DND-41 (cell line): ENCODE measurements at regions not wholly inside any gene's neighbourhood (a gene's known extent, or its start where the extent isn't known, plus 50 kb on each side); places are given as distances from the start of the nearest gene placed in this dataset.

Experiments
- ATAC-seq: fragments of 200-7000 bp; cut with Tn5 transposase; 3 replicates; pipeline ENCODE4 v1.9.1; 2021; ENCODE audit warnings: low read depth; ENCODE audit not compliant: insufficient read depth
- DNase-seq: peaks from one replicate; pipeline ENCODE4 v3.0.0-alpha.2; 2020
- H2AFZ ChIP-seq: 2 replicates; pipeline ENCODE4 v1.6.0; 2012; ENCODE audit warnings: low read depth, low read length
- H3K27ac ChIP-seq: 2 replicates; pipeline ENCODE4 v1.5.1; 2012; ENCODE audit warnings: low read length, inconsistent platforms
- H3K27me3 ChIP-seq: fragments of 200-600 bp; sonication (generic); 2 replicates; pipeline ENCODE4 v1.6.0; 2012; ENCODE audit warnings: low read length, mild to moderate bottlenecking, inconsistent platforms; ENCODE audit not compliant: insufficient read depth, poor library complexity
- H3K36me3 ChIP-seq: 2 replicates; pipeline ENCODE4 v1.5.1; 2012; ENCODE audit warnings: low read length, inconsistent platforms; ENCODE audit not compliant: insufficient read depth
- H3K4me1 ChIP-seq: 2 replicates; pipeline ENCODE4 v1.5.1; 2012; ENCODE audit warnings: mild to moderate bottlenecking, low read length; ENCODE audit not compliant: insufficient read depth
- H3K4me2 ChIP-seq: 2 replicates; pipeline ENCODE4 v1.6.0; 2012; ENCODE audit warnings: mild to moderate bottlenecking, moderate library complexity, low read length, inconsistent platforms; ENCODE audit not compliant: insufficient read depth
- H3K4me3 ChIP-seq, 2 experiments: fragments of 200-600 bp in 1 of 2; shearing (Covaris generic) in 1 of 2; 2 replicates each; pipeline ENCODE4 v1.5.1; 2012 to 2016; ENCODE audit warnings: inconsistent platforms in 2 of 2, low read length in 2 of 2, mild to moderate bottlenecking in 2 of 2, low read depth in 1 of 2, moderate library complexity in 1 of 2
- H3K79me2 ChIP-seq: 2 replicates; pipeline ENCODE4 v1.6.0; 2012; ENCODE audit warnings: low read length, inconsistent platforms; ENCODE audit not compliant: insufficient read depth
- H3K9ac ChIP-seq: 2 replicates; pipeline ENCODE4 v1.6.0; 2012; ENCODE audit warnings: low read depth, mild to moderate bottlenecking, inconsistent platforms, low read length, moderate library complexity
- H3K9me3 ChIP-seq: 2 replicates; pipeline ENCODE4 v1.5.1; 2012; ENCODE audit warnings: low read length, moderate library complexity, mild to moderate bottlenecking, inconsistent platforms; ENCODE audit not compliant: insufficient read depth, severe bottlenecking
- H4K20me1 ChIP-seq: 2 replicates; pipeline ENCODE4 v1.6.0; 2012; ENCODE audit warnings: low read length; ENCODE audit not compliant: insufficient read depth
- EZH2 ChIP-seq: IDR thresholded peaks from 3 replicates; pipeline ENCODE4 v1.6.1; 2012; ENCODE audit warnings: borderline replicate concordance, low read depth, mild to moderate bottlenecking, moderate library complexity, low read length, inconsistent platforms; ENCODE audit not compliant: severe bottlenecking
- TF ChIP-seq, protein P1 (sequence below): IDR thresholded peaks from 2 replicates; pipeline ENCODE4 v1.5.1; 2012; ENCODE audit warnings: borderline replicate concordance, low read length, moderate library complexity, mild to moderate bottlenecking; ENCODE audit not compliant: poor library complexity, severe bottlenecking; ENCODE audit errors: extremely low read depth

DNA sequence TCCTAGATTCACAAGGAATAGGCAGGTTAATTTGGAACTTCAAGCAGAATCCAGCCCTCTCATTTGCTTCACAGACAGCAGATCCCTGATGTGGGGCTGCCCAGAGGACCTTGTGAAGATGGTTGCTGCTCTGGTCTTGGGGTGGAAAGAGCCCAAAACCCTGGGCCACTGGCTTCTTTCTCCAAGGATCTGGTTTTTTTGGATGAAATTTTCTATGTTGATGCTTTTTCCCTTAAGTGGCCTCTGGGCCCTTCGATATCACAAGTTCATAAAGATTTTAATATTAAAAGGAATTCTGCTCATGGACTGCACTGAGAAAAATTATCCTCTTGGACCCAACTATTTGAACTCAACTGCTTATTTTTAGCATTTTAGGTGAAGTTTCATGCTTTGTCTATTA lies 421.1 kb downstream of the KLF5 start:
- Histone ChIP-seq H3K9ac (no peak overlapping the region), H2AFZ (no peak overlapping the region), H3K4me1 (no peaks in the 10 kb centered on the region), H3K79me2 (no peaks in the 10 kb centered on the region), H3K27me3 (no peaks in the 10 kb centered on the region), H3K9me3 (no peaks in the 10 kb centered on the region), H3K4me2 (no peak overlapping the region), H3K4me3 (no peak overlapping the region), H3K36me3 (no peaks in the 10 kb centered on the region), H3K27ac (no peak overlapping the region), H4K20me1 (no peaks in the 10 kb centered on the region)
- no peak for TF ChIP-seq EZH2
- TF ChIP-seq, protein P1, sequence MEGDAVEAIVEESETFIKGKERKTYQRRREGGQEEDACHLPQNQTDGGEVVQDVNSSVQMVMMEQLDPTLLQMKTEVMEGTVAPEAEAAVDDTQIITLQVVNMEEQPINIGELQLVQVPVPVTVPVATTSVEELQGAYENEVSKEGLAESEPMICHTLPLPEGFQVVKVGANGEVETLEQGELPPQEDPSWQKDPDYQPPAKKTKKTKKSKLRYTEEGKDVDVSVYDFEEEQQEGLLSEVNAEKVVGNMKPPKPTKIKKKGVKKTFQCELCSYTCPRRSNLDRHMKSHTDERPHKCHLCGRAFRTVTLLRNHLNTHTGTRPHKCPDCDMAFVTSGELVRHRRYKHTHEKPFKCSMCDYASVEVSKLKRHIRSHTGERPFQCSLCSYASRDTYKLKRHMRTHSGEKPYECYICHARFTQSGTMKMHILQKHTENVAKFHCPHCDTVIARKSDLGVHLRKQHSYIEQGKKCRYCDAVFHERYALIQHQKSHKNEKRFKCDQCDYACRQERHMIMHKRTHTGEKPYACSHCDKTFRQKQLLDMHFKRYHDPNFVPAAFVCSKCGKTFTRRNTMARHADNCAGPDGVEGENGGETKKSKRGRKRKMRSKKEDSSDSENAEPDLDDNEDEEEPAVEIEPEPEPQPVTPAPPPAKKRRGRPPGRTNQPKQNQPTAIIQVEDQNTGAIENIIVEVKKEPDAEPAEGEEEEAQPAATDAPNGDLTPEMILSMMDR, result no peak
- DNase-seq (no peak), ATAC-seq (no peak)

GRCh38 chr13:73479351-73479750 lies 420.5 kb downstream of the KLF5 start:
- no peaks in the 10 kb centered on the region for H3K79me2 ChIP-seq
- TF ChIP-seq, protein P1, result no peak
- TF ChIP-seq EZH2, result no peak
- H2AFZ ChIP-seq, result no peak overlapping the region
- H3K9ac ChIP-seq, result no peak overlapping the region
- DNase-seq (no peak), ATAC-seq (no peak)
- H3K27me3 ChIP-seq, result no peaks in the 10 kb centered on the region
- no peaks in the 10 kb centered on the region for H3K9me3 ChIP-seq
- no peaks in the 10 kb centered on the region for H3K4me1 ChIP-seq
- no peaks in the 10 kb centered on the region for H4K20me1 ChIP-seq
- H3K4me2 ChIP-seq, result no peak overlapping the region
- no peak overlapping the region for H3K4me3 ChIP-seq
- no peaks in the 10 kb centered on the region for H3K36me3 ChIP-seq
- no peak overlapping the region for H3K27ac ChIP-seq

DNA sequence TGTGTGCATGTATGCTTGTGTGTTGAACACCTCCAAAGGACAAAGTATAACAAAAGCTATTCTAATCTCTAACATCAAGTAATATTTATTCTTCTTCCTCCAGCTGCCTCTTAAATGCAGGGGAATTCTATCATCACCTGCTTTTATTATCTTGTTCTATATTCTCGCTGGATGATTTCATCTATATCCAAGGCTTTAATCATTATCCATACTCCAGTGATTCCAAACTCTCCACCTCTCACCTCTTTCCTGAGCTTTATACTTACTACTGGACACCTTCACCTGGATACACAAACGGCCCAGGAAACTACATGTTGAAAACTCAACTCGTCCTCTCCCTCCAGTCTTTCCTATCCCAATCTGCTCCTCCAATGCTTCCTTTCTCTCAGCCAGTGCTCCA lies 418.6 kb downstream of the KLF5 start:
- Histone ChIP-seq H3K4me3 (no peak overlapping the region), H4K20me1 (no peaks in the 10 kb centered on the region), H3K4me2 (no peak overlapping the region), H3K9me3 (no peaks in the 10 kb centered on the region), H3K9ac (no peak overlapping the region), H3K27me3 (no peaks in the 10 kb centered on the region), H3K4me1 (no peaks in the 10 kb centered on the region), H3K79me2 (no peaks in the 10 kb centered on the region), H3K36me3 (no peaks in the 10 kb centered on the region), H2AFZ (no peak overlapping the region), H3K27ac (no peak overlapping the region)
- TF ChIP-seq, protein P1, result no peak
- no peak for DNase-seq
- no peak for ATAC-seq

DNA sequence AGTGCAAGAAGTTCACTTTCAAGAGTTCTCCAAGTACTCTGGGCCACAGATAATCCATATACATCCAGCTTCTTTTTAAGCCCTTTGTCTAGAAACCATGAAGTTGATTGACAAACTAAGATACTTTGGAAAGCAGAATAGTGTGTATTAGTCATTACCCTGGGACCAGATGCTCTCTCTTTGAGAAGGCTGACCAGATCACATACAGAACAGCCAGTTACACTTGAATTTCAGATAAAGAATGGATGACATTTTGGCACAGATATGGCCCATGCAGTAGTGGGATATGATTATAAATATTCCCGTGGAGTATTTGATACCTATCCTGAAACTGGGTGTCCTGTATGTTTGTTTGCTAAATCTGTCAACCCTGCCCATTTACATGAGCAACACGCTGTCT lies 414.2 kb downstream of the KLF5 start:
- no peaks in the 10 kb centered on the region for H3K9me3 ChIP-seq
- ATAC-seq (no peak), DNase-seq (no peak)
- no peak overlapping the region for H3K9ac ChIP-seq
- H4K20me1 ChIP-seq, result no peaks in the 10 kb centered on the region
- H3K4me1 ChIP-seq, result no peaks in the 10 kb centered on the region
- no peak overlapping the region for H3K4me3 ChIP-seq
- no peak overlapping the region for H3K4me2 ChIP-seq
- H3K36me3 ChIP-seq, result no peaks in the 10 kb centered on the region
- TF ChIP-seq EZH2, result no peak
- TF ChIP-seq, protein P1, result no peak
- no peak overlapping the region for H3K27ac ChIP-seq
- H2AFZ ChIP-seq, result no peak overlapping the region
- H3K79me2 ChIP-seq, result no peaks in the 10 kb centered on the region
- no peaks in the 10 kb centered on the region for H3K27me3 ChIP-seq
